GM23248 (cell line): ENCODE measurements at regions not wholly inside any gene's neighbourhood (a gene's known extent, or its start where the extent isn't known, plus 50 kb on each side); places are given as distances from the start of the nearest gene placed in this dataset.

Source experiments
- DNase-seq: peaks from one replicate; pipeline ENCODE4 v3.0.0-alpha.2; 2015
- H2AFZ ChIP-seq: fragments of 200-600 bp; sonication (generic); 2 replicates; pipeline ENCODE4 v1.6.1; 2016; ENCODE audit warnings: antibody characterized with exemption
- H3F3A ChIP-seq: fragments of 200-600 bp; sonication (generic); 2 replicates; pipeline ENCODE4 v1.6.1; 2016; ENCODE audit warnings: mild to moderate bottlenecking, antibody characterized with exemption, mixed run types; ENCODE audit not compliant: insufficient read depth
- H3K27ac ChIP-seq: fragments of 200-600 bp; sonication (generic); 2 replicates; pipeline ENCODE4 v1.5.1; 2016; ENCODE audit warnings: mild to moderate bottlenecking
- H3K27me3 ChIP-seq: fragments of 200-600 bp; sonication (generic); replicated peaks from 2 replicates; pipeline ENCODE4 v1.6.1; 2016; ENCODE audit warnings: mild to moderate bottlenecking; ENCODE audit not compliant: insufficient read depth
- H3K36me3 ChIP-seq: fragments of 200-600 bp; sonication (generic); 2 replicates; pipeline ENCODE4 v1.6.1; 2016; ENCODE audit warnings: low read depth, mild to moderate bottlenecking
- H3K4me1 ChIP-seq: fragments of 200-600 bp; sonication (generic); 2 replicates; pipeline ENCODE4 v1.6.1; 2016; ENCODE audit warnings: mild to moderate bottlenecking; ENCODE audit not compliant: insufficient read depth
- H3K4me2 ChIP-seq: fragments of 200-600 bp; sonication (generic); one replicate; pipeline ENCODE4 v1.6.1; 2016; ENCODE audit warnings: mild to moderate bottlenecking; ENCODE audit not compliant: unreplicated experiment
- H3K4me3 ChIP-seq: fragments of 200-600 bp; sonication (generic); 2 replicates; pipeline ENCODE4 v1.5.1; 2016; ENCODE audit warnings: mild to moderate bottlenecking
- H3K79me2 ChIP-seq: fragments of 200-600 bp; sonication (generic); 2 replicates; pipeline ENCODE4 v1.6.1; 2016; ENCODE audit warnings: mild to moderate bottlenecking; ENCODE audit not compliant: insufficient read depth
- H3K9ac ChIP-seq: fragments of 200-600 bp; sonication (generic); 2 replicates; pipeline ENCODE4 v1.6.1; 2016; ENCODE audit warnings: mild to moderate bottlenecking
- H3K9me2 ChIP-seq: fragments of 200-600 bp; sonication (generic); 2 replicates; pipeline ENCODE4 v1.6.1; 2016; ENCODE audit warnings: mixed run types, mild to moderate bottlenecking, moderate library complexity; ENCODE audit not compliant: insufficient read depth
- H3K9me3 ChIP-seq: fragments of 200-600 bp; sonication (generic); one replicate; pipeline ENCODE4 v1.6.1; 2017; ENCODE audit warnings: low read depth
- H4K20me1 ChIP-seq: fragments of 200-600 bp; sonication (generic); 2 replicates; pipeline ENCODE4 v1.6.0; 2016; ENCODE audit not compliant: insufficient read depth
- EZH2 ChIP-seq: fragments of 200-600 bp; sonication (generic); IDR thresholded peaks from 2 replicates; pipeline ENCODE4 v1.6.1; 2018; ENCODE audit warnings: antibody characterized with exemption, mild to moderate bottlenecking; ENCODE audit not compliant: insufficient read depth, poor library complexity, severe bottlenecking
- EZH2phosphoT487 ChIP-seq: fragments of 200-600 bp; sonication (generic); IDR thresholded peaks from 2 replicates; pipeline ENCODE4 v1.6.1; 2018; ENCODE audit warnings: antibody characterized with exemption, moderate library complexity, mild to moderate bottlenecking, low read depth; ENCODE audit not compliant: insufficient read depth
- WGBS, 2 experiments: methylation state at CpG; one replicate each; pipeline ENCODE4 v1.1.6; 2015 to 2017; ENCODE audit warnings: low lambda C conversion rate in 2 of 2, low coverage in 1 of 2; ENCODE audit errors: missing lambda C conversion rate in 2 of 2; 5-methylcytosine and 5-hydroxymethylcytosine counted together
- in situ Hi-C: fragments of 300-500 bp; cut with MboI; formaldehyde crosslinking; loops from 2 replicates; pipeline ENCODE4 v1.15.0; 2020

DNA sequence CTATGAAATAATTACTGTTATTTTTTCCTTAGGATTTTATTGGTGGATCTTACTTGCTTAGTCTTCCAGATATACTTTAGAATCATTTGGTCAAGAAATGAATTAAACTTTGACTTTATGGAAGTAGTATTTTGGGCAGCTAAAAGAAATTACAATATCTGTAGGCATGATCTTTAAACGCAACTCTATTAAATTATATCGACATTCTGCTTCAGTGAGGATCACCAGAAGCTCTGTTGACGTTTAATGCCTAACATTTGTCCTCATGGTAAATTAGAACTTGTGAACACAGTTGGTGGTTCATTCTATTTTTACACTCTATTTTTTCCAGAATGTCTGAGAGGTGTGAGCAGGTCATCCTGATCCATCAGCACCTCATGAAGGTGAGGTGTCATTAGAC is 211.6 kb downstream of the TMEM167A start:
- Histone ChIP-seq H3K79me2 (no peaks in the 10 kb centered on the region), H3K9ac (no peak overlapping the region), H2AFZ (no peak overlapping the region), H3K4me2 (no peak overlapping the region), H3K4me3 (no peak overlapping the region), H3K4me1 (no peaks in the 10 kb centered on the region), H4K20me1 (no peaks in the 10 kb centered on the region), H3K9me2 (no peaks in the 10 kb centered on the region), H3K9me3 (no peaks in the 10 kb centered on the region), H3K27ac (no peak overlapping the region), H3K27me3 (0 out of 2 replicates have a peak, but pooled peaks cover 6% of the 10 kb centered on the region), H3K36me3 (no peaks in the 10 kb centered on the region), H3F3A (no peaks in the 10 kb centered on the region)
- in situ Hi-C loops, result no loop called here
- no peak for DNase-seq
- TF ChIP-seq EZH2, result no peak
- TF ChIP-seq EZH2phosphoT487, result no peak
- WGBS, 2 experiments, result 24 to 31% methylated on average over 3 of the region's 3 CpGs

DNA sequence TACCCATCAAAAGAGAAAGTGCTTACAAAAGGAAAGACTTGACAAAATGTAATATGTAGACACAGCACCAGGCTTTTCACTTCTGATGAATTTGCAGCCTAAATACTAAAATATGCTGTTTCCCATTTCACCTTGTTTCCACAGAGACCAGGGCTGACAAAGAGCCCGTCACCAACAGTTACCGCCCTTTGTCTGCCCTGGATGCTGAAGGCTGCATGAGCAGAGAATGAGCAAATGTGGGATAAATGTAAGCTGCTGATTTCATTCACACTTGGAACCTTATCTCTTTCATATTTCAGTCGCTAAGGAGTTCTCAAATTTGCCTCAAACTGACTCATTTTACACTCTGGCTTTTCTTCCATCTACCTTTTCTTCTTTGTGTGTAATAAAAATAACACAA is 213.9 kb downstream of the TMEM167A start:
- no peak overlapping the region for H3K27ac ChIP-seq
- H3K36me3 ChIP-seq, result no peaks in the 10 kb centered on the region
- no peak for TF ChIP-seq EZH2
- no peak for TF ChIP-seq EZH2phosphoT487
- H3K4me2 ChIP-seq, result no peak overlapping the region
- 0 out of 2 replicates have a peak, but pooled peaks cover 6% of the 10 kb centered on the region for H3K27me3 ChIP-seq
- WGBS, 2 experiments, result 74 to 83% methylated on average over 3 of the region's 3 CpGs
- in situ Hi-C loops, result no loop called here
- H3K4me3 ChIP-seq, result no peak overlapping the region
- H4K20me1 ChIP-seq, result no peaks in the 10 kb centered on the region
- H3F3A ChIP-seq, result no peaks in the 10 kb centered on the region
- no peaks in the 10 kb centered on the region for H3K9me2 ChIP-seq
- DNase-seq, result no peak
- no peak overlapping the region for H3K9ac ChIP-seq
- no peak overlapping the region for H2AFZ ChIP-seq
- H3K9me3 ChIP-seq, result no peaks in the 10 kb centered on the region
- H3K4me1 ChIP-seq, result no peaks in the 10 kb centered on the region
- no peaks in the 10 kb centered on the region for H3K79me2 ChIP-seq

DNA sequence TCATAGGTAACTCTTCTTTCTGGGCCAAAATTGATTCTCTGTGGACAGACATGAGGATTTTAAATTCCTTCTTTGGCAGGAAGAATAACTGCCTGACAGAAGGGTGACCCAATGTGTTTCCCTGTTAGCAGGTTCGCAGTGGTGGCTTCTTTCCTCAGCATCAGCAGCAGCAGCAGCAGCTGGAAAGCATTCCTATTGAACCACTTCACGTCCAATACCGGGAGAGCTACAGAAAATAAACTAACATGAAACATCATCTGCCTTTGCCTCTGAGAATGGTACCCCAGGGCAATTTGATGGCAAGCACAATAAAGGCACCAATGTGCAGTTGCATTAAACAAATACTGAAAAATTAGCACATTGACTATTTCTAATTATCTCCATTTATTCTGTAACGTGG is 214.5 kb downstream of the TMEM167A start:
- in situ Hi-C loops, result no loop called here
- DNase-seq, result no peak
- H3K9me2 ChIP-seq, result no peaks in the 10 kb centered on the region
- WGBS, 2 experiments, result 42% methylated on average over 4 of the region's 4 CpGs
- H3K9me3 ChIP-seq, result no peaks in the 10 kb centered on the region
- no peak overlapping the region for H3K27ac ChIP-seq
- H3K9ac ChIP-seq, result no peak overlapping the region
- H3K4me1 ChIP-seq, result no peaks in the 10 kb centered on the region
- no peaks in the 10 kb centered on the region for H3K36me3 ChIP-seq
- TF ChIP-seq EZH2 (no peak), EZH2phosphoT487 (no peak)
- H2AFZ ChIP-seq, result no peak overlapping the region
- no peak overlapping the region for H3K4me2 ChIP-seq
- no peak overlapping the region for H3K4me3 ChIP-seq
- no peaks in the 10 kb centered on the region for H3K79me2 ChIP-seq
- no peaks in the 10 kb centered on the region for H4K20me1 ChIP-seq
- H3F3A ChIP-seq, result no peaks in the 10 kb centered on the region
- 0 out of 2 replicates have a peak, but pooled peaks cover 6% of the 10 kb centered on the region for H3K27me3 ChIP-seq

DNA sequence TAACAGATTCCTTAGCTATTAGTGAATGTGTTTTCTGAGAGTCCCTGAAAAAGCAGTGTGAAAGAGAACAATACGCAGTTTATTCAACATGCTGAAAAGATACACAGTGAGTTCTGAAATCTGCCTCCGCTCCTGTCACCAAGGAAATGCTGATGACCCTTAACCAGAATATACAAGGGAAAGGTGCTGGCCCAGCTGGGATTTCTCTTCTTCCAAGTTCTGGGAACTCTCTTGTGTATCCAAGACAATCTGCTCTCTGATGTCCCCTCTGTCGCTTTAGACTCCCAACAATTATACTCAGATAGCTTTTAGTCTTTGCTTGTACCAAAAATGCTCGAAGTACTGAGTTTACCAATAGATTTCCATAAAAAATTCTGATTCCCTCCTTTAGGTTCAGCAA is 214.9 kb downstream of the TMEM167A start:
- Histone ChIP-seq H3K79me2 (no peaks in the 10 kb centered on the region), H3K4me2 (no peak overlapping the region), H4K20me1 (no peaks in the 10 kb centered on the region), H2AFZ (no peak overlapping the region), H3K4me3 (no peak overlapping the region), H3K9me3 (no peaks in the 10 kb centered on the region), H3K36me3 (no peaks in the 10 kb centered on the region), H3K9me2 (no peaks in the 10 kb centered on the region), H3K4me1 (no peaks in the 10 kb centered on the region), H3K27ac (no peak overlapping the region), H3K9ac (no peak overlapping the region), H3K27me3 (0 out of 2 replicates have a peak, but pooled peaks cover 6% of the 10 kb centered on the region), H3F3A (no peaks in the 10 kb centered on the region)
- 59 to 71% methylated on average over 4 of the region's 4 CpGs for WGBS, 2 experiments
- TF ChIP-seq EZH2phosphoT487, result no peak
- in situ Hi-C loops, result no loop called here
- no peak for DNase-seq

DNA sequence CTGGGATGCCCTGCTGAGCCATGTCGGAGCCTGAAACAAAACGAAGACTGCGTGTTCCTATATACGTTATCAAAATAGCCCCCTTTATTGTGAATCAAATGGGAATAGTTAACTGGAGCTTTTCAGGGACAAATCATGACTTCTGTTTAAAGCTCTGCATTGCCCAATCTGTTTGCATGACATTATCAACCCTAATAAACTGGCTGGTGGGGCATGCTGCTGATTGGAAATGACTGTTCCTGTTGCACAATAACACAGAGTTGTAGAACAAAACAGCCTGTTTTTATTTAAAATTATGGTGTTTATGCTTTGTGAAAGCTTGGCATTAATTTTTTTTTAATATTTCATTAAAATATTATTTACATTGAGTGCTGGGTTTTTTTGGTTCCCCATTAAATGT is 215.5 kb downstream of the TMEM167A start:
- in situ Hi-C loops, result no loop called here
- no peaks in the 10 kb centered on the region for H3K79me2 ChIP-seq
- WGBS, 2 experiments, result 44 to 57% methylated on average over 4 of the region's 4 CpGs
- H3K4me3 ChIP-seq, result no peak overlapping the region
- H3K4me1 ChIP-seq, result no peaks in the 10 kb centered on the region
- no peaks in the 10 kb centered on the region for H3K9me3 ChIP-seq
- H3F3A ChIP-seq, result no peaks in the 10 kb centered on the region
- no peak overlapping the region for H3K4me2 ChIP-seq
- no peak overlapping the region for H2AFZ ChIP-seq
- H3K27ac ChIP-seq, result no peak overlapping the region
- H3K9me2 ChIP-seq, result no peaks in the 10 kb centered on the region
- peak; percentile 28 for DNase-seq
- H3K9ac ChIP-seq, result no peak overlapping the region
- TF ChIP-seq EZH2 (no peak), EZH2phosphoT487 (no peak)
- H3K36me3 ChIP-seq, result no peaks in the 10 kb centered on the region
- 0 out of 2 replicates have a peak, but pooled peaks cover 6% of the 10 kb centered on the region for H3K27me3 ChIP-seq
- H4K20me1 ChIP-seq, result no peaks in the 10 kb centered on the region
